CD14-positive monocyte (primary cell): ENCODE measurements at regions not wholly inside any gene's neighbourhood (a gene's known extent, or its start where the extent isn't known, plus 50 kb on each side); places are given as distances from the start of the nearest gene placed in this dataset.
"Not testable (repeated sequence)": the region's sequence is repeated elsewhere in the genome, so short reads cannot be mapped to it uniquely, and the experiment has no call there.

Experiments
- DNase-seq, 3 donors: peaks; one replicate each; pipeline ENCODE4 v3.0.0-alpha.2; 2011 to 2022
- H2AFZ ChIP-seq: 2 replicates; pipeline ENCODE4 v1.6.0; 2012; ENCODE audit warnings: mild to moderate bottlenecking, low read depth, low read length, inconsistent platforms; ENCODE audit not compliant: insufficient read depth, poor library complexity, severe bottlenecking
- H3K27ac ChIP-seq, 2 donors: 1 replicate in 1 of 2; 2 replicates in 1 of 2; pipeline ENCODE4 v1.5.1; 2012 to 2013; ENCODE audit warnings: low read length in 2 of 2, control low read depth in 1 of 2, inconsistent platforms in 1 of 2, low read depth in 1 of 2, mild to moderate bottlenecking in 1 of 2
- H3K27me3 ChIP-seq, 2 donors: one replicate each; pipeline versions ENCODE4 v1.6.0 to v1.6.1; 2011 to 2013; ENCODE audit warnings: low read length in 2 of 2; ENCODE audit not compliant: control insufficient read depth in 2 of 2, insufficient read depth in 2 of 2
- H3K36me3 ChIP-seq, 2 donors: replicated peaks in 1 of 2; 1 replicate in 1 of 2; 2 replicates in 1 of 2; pipeline versions ENCODE4 v1.5.1 to v1.6.1; 2012 to 2013; ENCODE audit warnings: low read length in 2 of 2, control low read depth in 1 of 2, inconsistent platforms in 1 of 2, mild to moderate bottlenecking in 1 of 2; ENCODE audit not compliant: insufficient read depth in 2 of 2, control insufficient read depth in 1 of 2
- H3K4me1 ChIP-seq, 2 donors: 1 replicate in 1 of 2; 2 replicates in 1 of 2; pipeline versions ENCODE4 v1.5.1 to v1.6.1; 2012 to 2013; ENCODE audit warnings: low read length in 2 of 2, control low read depth in 1 of 2, inconsistent platforms in 1 of 2, mild to moderate bottlenecking in 1 of 2, moderate library complexity in 1 of 2; ENCODE audit not compliant: insufficient read depth in 2 of 2, control insufficient read depth in 1 of 2
- H3K4me2 ChIP-seq: replicated peaks from 2 replicates; pipeline ENCODE3; 2012; ENCODE audit warnings: low read length, moderate library complexity, mild to moderate bottlenecking; ENCODE audit not compliant: poor library complexity, severe bottlenecking; ENCODE audit errors: extremely low read depth
- H3K4me3 ChIP-seq, 3 experiments: fragments of 200-600 bp in 1 of 3; sonication (generic) in 1 of 3; replicated peaks in 1 of 3; 1 replicate in 2 of 3; 2 replicates in 1 of 3; pipeline ENCODE4 v1.5.1; 2011 to 2013; ENCODE audit warnings: low read length in 3 of 3, mild to moderate bottlenecking in 3 of 3, control low read depth in 2 of 3, low read depth in 2 of 3, inconsistent platforms in 1 of 3, moderate library complexity in 1 of 3
- H3K79me2 ChIP-seq: 2 replicates; pipeline ENCODE4 v1.6.0; 2012; ENCODE audit warnings: mild to moderate bottlenecking, control low read depth, inconsistent platforms, low read length, moderate library complexity; ENCODE audit not compliant: insufficient read depth
- H3K9ac ChIP-seq: 2 replicates; pipeline ENCODE4 v1.6.0; 2017; ENCODE audit warnings: low read length, mild to moderate bottlenecking; ENCODE audit not compliant: insufficient read depth, poor library complexity, severe bottlenecking
- H3K9me3 ChIP-seq, 2 donors: replicated peaks in 1 of 2; 1 replicate in 1 of 2; 2 replicates in 1 of 2; pipeline versions ENCODE4 v1.5.1 to v1.6.1; 2012 to 2013; ENCODE audit warnings: low read length in 2 of 2, control low read depth in 1 of 2; ENCODE audit not compliant: control insufficient read depth in 1 of 2, insufficient read depth in 1 of 2
- H4K20me1 ChIP-seq: 2 replicates; pipeline ENCODE4 v1.6.0; 2012; ENCODE audit warnings: mild to moderate bottlenecking, low read length, control low read depth, moderate library complexity; ENCODE audit not compliant: insufficient read depth
- H3K27ac Mint-ChIP-seq, 7 donors: one replicate each; pipeline ENCODE4 v1.8.0; 2020; ENCODE audit warnings: mild to moderate bottlenecking in 7 of 7, mixed read lengths in 7 of 7, moderate library complexity in 6 of 7, inconsistent platforms in 2 of 7
- H3K27me3 Mint-ChIP-seq, 3 donors: one replicate each; pipeline ENCODE4 v1.8.0; 2021 to 2022; ENCODE audit warnings: low read depth in 3 of 3, mild to moderate bottlenecking in 3 of 3, mixed read lengths in 3 of 3, moderate library complexity in 3 of 3, inconsistent platforms in 1 of 3
- H3K36me3 Mint-ChIP-seq, 2 donors: one replicate each; pipeline ENCODE4 v1.8.0; 2020; ENCODE audit warnings: mixed read lengths in 2 of 2, inconsistent platforms in 1 of 2, mild to moderate bottlenecking in 1 of 2
- H3K4me1 Mint-ChIP-seq: one replicate; pipeline ENCODE4 v1.8.0; 2020; ENCODE audit warnings: mild to moderate bottlenecking, mixed read lengths
- H3K4me3 Mint-ChIP-seq, 2 donors: one replicate each; pipeline ENCODE4 v1.8.0; 2020; ENCODE audit warnings: mild to moderate bottlenecking in 2 of 2, mixed read lengths in 2 of 2, moderate library complexity in 1 of 2
- H3K9me3 Mint-ChIP-seq, 7 donors: one replicate each; pipeline ENCODE4 v1.8.0; 2020 to 2022; ENCODE audit warnings: mixed read lengths in 7 of 7, mild to moderate bottlenecking in 6 of 7, moderate library complexity in 6 of 7, inconsistent platforms in 2 of 7
- WGBS: methylation state at CpG from one replicate; pipeline ENCODE4 v1.1.5; 2013; ENCODE audit warnings: missing lambda C conversion rate; ENCODE audit not compliant: insufficient coverage; 5-methylcytosine and 5-hydroxymethylcytosine counted together
- intact Hi-C, 2 donors: fragments of 100-400 bp; cut with micrococcal nuclease; formaldehyde crosslinking; loops; one replicate each; pipeline versions ENCODE4 v1.15.0 to v1.15.1; 2023
- TF ChIP-seq, protein P1 (sequence below): fragments of 200-600 bp; IDR thresholded peaks from one replicate; pipeline ENCODE4 v1.8.0; 2022; ENCODE audit warnings: antibody characterized with exemption, mild to moderate bottlenecking

DNA sequence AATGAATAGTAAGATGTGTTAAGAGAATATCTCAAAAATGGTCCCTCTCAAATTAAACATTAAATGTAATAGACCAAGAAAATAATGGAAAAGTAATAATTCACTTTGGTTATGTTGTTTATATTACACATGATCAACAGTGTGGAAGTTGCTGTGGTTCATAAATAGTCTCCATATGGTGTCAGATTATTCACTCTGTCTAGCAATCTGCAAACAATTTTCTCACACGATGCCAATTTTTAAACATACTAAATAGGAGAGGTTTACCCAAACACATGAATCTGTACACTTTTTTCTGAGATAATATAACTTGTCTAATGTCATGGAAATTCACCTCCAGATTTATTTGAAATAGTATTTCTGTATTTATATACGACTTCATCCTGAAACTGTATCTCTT, 217.4 kb upstream of the FBXL7 start:
- H3K27ac ChIP-seq, result no peak overlapping the region
- no peak overlapping the region for H3K4me2 ChIP-seq
- intact Hi-C loops, result no loop called here
- Mint-ChIP-seq H3K36me3 (no peaks in the 10 kb centered on the region), H3K9me3 (peaks cover 0 to 12% (median 6%) of the 10 kb centered on the region in 7 donors), H3K27ac (no peak overlapping the region), H3K27me3 (peaks cover 0 to 2% (median 0%) of the 10 kb centered on the region in 3 donors), H3K4me1 (no peaks in the 10 kb centered on the region), H3K4me3 (no peak overlapping the region)
- TF ChIP-seq, protein P1, sequence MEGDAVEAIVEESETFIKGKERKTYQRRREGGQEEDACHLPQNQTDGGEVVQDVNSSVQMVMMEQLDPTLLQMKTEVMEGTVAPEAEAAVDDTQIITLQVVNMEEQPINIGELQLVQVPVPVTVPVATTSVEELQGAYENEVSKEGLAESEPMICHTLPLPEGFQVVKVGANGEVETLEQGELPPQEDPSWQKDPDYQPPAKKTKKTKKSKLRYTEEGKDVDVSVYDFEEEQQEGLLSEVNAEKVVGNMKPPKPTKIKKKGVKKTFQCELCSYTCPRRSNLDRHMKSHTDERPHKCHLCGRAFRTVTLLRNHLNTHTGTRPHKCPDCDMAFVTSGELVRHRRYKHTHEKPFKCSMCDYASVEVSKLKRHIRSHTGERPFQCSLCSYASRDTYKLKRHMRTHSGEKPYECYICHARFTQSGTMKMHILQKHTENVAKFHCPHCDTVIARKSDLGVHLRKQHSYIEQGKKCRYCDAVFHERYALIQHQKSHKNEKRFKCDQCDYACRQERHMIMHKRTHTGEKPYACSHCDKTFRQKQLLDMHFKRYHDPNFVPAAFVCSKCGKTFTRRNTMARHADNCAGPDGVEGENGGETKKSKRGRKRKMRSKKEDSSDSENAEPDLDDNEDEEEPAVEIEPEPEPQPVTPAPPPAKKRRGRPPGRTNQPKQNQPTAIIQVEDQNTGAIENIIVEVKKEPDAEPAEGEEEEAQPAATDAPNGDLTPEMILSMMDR, result no peak
- no peaks in the 10 kb centered on the region for H3K79me2 ChIP-seq
- no peaks in the 10 kb centered on the region for H3K27me3 ChIP-seq
- no CpG with 5 or more reads among the region's 2 CpGs for WGBS
- no peak overlapping the region for H3K9ac ChIP-seq
- DNase-seq, result no peak
- H2AFZ ChIP-seq, result no peak overlapping the region
- no peak overlapping the region for H3K4me3 ChIP-seq
- no peaks in the 10 kb centered on the region for H4K20me1 ChIP-seq
- H3K4me1 ChIP-seq, result no peaks in the 10 kb centered on the region
- H3K36me3 ChIP-seq, result no peaks in the 10 kb centered on the region
- peaks cover 6 to 9% of the 10 kb centered on the region in 2 donors for H3K9me3 ChIP-seq

DNA sequence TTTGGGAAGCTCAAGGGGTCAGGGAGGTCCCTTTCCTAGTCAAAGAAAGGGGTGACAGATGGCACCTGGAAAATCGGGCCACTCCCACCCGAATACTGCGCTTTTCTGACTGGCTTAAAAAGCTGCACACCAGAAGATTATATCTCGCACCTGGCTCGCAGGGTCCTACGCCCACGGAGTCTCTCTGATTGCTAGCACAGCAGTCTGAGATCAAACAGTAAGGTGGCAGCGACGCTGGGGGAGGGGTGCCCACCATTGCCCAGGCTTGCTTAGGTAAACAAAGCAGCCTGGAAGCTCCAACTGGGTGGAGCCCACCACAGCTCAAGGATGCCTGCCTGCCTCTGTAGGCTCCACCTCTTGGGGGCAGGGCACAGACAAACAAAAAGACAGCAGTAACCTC, 228.4 kb upstream of the FBXL7 start:
- H3K9ac ChIP-seq, H4K20me1 ChIP-seq, H3K27me3 Mint-ChIP-seq, H3K27ac ChIP-seq, H3K36me3 Mint-ChIP-seq, H3K4me1 ChIP-seq, H3K79me2 ChIP-seq, H3K4me3 Mint-ChIP-seq, H3K27ac Mint-ChIP-seq, H3K4me2 ChIP-seq, H3K4me1 Mint-ChIP-seq, H2AFZ ChIP-seq, DNase-seq, H3K27me3 ChIP-seq, intact Hi-C loops, H3K4me3 ChIP-seq, H3K36me3 ChIP-seq: not testable (repeated sequence)
- peaks cover 6 to 28% (median 11%) of the 10 kb centered on the region in 7 donors for H3K9me3 Mint-ChIP-seq
- H3K9me3 ChIP-seq, result peaks cover 16 to 25% of the 10 kb centered on the region in 2 donors
- WGBS, result 67% methylated on average over 9 of the region's 9 CpGs
